KMS-11 (cell line): ENCODE measurements at regions not wholly inside any gene's neighbourhood (a gene's known extent, or its start where the extent isn't known, plus 50 kb on each side); places are given as distances from the start of the nearest gene placed in this dataset.

Experiments used
- H2AFZ ChIP-seq: fragments of 200-600 bp; sonication (generic); 2 replicates; pipeline ENCODE4 v1.6.1; 2016; ENCODE audit warnings: antibody characterized with exemption, mixed run types, low read depth
- H3K27ac ChIP-seq: fragments of 200-600 bp; sonication (generic); 2 replicates; pipeline ENCODE4 v1.6.1; 2016; ENCODE audit warnings: mild to moderate bottlenecking, mixed run types
- H3K27me3 ChIP-seq: fragments of 200-600 bp; sonication (generic); 2 replicates; pipeline ENCODE4 v1.6.1; 2017; ENCODE audit warnings: mild to moderate bottlenecking, low read depth, mixed run types, moderate library complexity; ENCODE audit not compliant: insufficient read depth
- H3K36me3 ChIP-seq: fragments of 200-600 bp; sonication (generic); 2 replicates; pipeline ENCODE4 v1.6.1; 2017; ENCODE audit warnings: mild to moderate bottlenecking, mixed run types; ENCODE audit not compliant: insufficient read depth
- H3K4me1 ChIP-seq: fragments of 200-600 bp; sonication (generic); 2 replicates; pipeline ENCODE4 v1.6.1; 2016; ENCODE audit warnings: mild to moderate bottlenecking, low read depth, mixed run types; ENCODE audit not compliant: poor library complexity, severe bottlenecking
- H3K4me2 ChIP-seq: fragments of 200-600 bp; sonication (generic); 2 replicates; pipeline ENCODE4 v1.7.0; 2016; ENCODE audit warnings: mild to moderate bottlenecking, mixed run types
- H3K4me3 ChIP-seq: fragments of 200-600 bp; sonication (generic); IDR thresholded peaks from 2 replicates; pipeline ENCODE4 v1.6.1; 2017; ENCODE audit warnings: low read depth, low read length, mixed read lengths; ENCODE audit not compliant: insufficient read depth
- H3K79me2 ChIP-seq: fragments of 200-600 bp; sonication (generic); 2 replicates; pipeline ENCODE4 v1.6.1; 2016; ENCODE audit warnings: low read depth, mixed run types; ENCODE audit not compliant: insufficient read depth
- H3K9ac ChIP-seq: fragments of 200-600 bp; sonication (generic); 2 replicates; pipeline ENCODE4 v1.6.1; 2016; ENCODE audit warnings: mild to moderate bottlenecking, mixed run types
- H4K20me1 ChIP-seq: fragments of 200-600 bp; sonication (generic); 2 replicates; pipeline ENCODE4 v1.6.1; 2016; ENCODE audit warnings: mild to moderate bottlenecking, mixed run types; ENCODE audit not compliant: insufficient read depth
- TF ChIP-seq, protein P1 (sequence below): fragments of 200-600 bp; sonication (generic); conservative IDR thresholded peaks from 2 replicates; pipeline ENCODE4 v1.6.1; 2017; ENCODE audit warnings: low read depth, mild to moderate bottlenecking, antibody characterized with exemption, low read length, moderate library complexity, mixed read lengths

DNA sequence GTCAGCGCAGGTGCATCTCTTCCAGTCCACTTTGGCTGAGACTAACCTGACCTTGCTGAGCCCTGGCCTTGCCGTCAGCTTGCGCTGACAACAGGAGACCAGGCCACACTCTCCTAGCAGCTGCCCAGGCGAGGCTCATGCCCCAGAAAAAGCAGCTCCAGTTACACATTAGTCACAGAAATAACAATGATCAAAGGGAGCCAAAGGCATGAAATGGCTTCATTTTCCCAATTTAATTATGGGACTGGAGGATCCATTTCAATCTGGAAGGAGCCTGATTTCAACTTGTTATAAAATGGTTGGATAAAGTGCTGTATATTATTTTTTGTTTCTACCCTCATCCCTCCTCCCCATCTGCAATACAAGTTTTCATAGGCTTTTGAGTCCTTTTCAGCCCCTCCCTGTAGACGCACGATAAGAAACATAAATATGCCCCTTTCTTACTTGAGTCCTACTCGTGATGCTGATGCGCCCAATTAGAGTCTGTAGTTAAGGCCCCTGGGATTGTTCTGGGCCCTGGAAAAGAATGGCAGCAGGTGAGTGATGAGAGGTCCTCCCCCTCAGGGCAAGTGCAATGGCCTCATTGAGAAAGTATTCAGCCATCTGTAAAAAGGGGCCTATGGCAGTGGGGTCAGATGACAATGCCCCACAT, 376.0 kb downstream of the C12orf75 start:
- no peak overlapping the region for H3K4me2 ChIP-seq
- H4K20me1 ChIP-seq, result no peaks in the 10 kb centered on the region
- no peak overlapping the region for H3K4me3 ChIP-seq
- TF ChIP-seq, protein P1, sequence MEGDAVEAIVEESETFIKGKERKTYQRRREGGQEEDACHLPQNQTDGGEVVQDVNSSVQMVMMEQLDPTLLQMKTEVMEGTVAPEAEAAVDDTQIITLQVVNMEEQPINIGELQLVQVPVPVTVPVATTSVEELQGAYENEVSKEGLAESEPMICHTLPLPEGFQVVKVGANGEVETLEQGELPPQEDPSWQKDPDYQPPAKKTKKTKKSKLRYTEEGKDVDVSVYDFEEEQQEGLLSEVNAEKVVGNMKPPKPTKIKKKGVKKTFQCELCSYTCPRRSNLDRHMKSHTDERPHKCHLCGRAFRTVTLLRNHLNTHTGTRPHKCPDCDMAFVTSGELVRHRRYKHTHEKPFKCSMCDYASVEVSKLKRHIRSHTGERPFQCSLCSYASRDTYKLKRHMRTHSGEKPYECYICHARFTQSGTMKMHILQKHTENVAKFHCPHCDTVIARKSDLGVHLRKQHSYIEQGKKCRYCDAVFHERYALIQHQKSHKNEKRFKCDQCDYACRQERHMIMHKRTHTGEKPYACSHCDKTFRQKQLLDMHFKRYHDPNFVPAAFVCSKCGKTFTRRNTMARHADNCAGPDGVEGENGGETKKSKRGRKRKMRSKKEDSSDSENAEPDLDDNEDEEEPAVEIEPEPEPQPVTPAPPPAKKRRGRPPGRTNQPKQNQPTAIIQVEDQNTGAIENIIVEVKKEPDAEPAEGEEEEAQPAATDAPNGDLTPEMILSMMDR, result no peak
- H3K79me2 ChIP-seq, result no peaks in the 10 kb centered on the region
- H3K27me3 ChIP-seq, result no peaks in the 10 kb centered on the region
- H2AFZ ChIP-seq, result no peak overlapping the region
- no peaks in the 10 kb centered on the region for H3K36me3 ChIP-seq
- no peak overlapping the region for H3K27ac ChIP-seq
- H3K9ac ChIP-seq, result no peak overlapping the region
- H3K4me1 ChIP-seq, result no peaks in the 10 kb centered on the region

DNA sequence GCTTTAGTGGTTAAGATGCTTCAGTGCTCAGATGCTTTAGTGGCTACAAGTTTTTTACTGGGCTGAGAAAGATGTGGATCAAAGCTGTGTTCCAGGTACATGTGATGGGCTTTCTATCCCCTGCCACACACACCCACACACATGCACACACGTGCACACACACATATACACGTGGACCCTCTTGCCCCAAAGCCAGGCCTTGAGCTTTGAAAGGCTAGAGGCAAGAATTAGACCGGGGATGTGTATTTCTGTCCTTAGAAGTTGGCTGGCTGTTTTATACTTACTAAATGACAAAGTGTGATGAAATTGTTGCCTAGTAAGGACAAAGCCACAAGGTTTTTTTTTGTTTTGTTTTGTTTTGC, 376.5 kb downstream of the C12orf75 start:
- no peak overlapping the region for H3K9ac ChIP-seq
- no peaks in the 10 kb centered on the region for H3K4me1 ChIP-seq
- TF ChIP-seq, protein P1, result no peak
- no peaks in the 10 kb centered on the region for H3K79me2 ChIP-seq
- H3K27ac ChIP-seq, result no peak overlapping the region
- H3K27me3 ChIP-seq, result no peaks in the 10 kb centered on the region
- H3K4me2 ChIP-seq, result no peak overlapping the region
- no peaks in the 10 kb centered on the region for H3K36me3 ChIP-seq
- no peaks in the 10 kb centered on the region for H4K20me1 ChIP-seq
- H3K4me3 ChIP-seq, result no peak overlapping the region
- no peak overlapping the region for H2AFZ ChIP-seq

DNA sequence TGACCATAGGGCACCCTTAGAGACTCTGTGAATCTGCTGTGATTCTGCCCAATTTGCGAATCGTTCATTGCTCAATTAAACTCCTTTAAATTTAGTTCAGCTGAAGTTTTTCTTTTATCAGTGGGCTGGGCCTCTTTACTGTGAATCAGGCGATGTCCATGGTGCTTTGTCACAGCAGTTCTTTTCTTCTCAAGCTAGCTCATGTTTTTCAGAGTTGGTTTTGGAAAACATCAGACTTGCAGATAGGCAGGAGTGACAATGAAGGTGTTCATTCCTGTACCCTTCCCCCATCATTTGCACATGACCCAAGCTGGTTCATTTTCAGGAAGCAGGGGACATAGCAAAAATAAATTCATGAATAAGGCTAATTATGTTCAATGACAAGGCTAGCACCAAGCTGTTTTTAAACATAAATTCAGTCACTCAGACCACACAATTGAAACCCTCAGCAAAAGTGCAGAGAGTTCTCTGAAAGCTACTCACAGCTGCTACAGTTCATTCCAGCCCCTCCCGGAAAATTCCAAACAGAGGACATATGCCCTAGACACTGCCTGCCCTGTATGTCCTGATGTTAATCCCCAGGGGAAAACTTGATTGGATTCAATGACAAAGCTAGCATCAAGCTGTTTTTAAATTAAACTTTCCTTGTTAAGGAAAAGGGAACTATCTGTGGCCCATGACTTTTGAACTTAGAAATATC, 383.3 kb downstream of the C12orf75 start:
- Histone ChIP-seq H3K36me3 (no peaks in the 10 kb centered on the region), H3K9ac (no peak overlapping the region), H3K4me1 (no peaks in the 10 kb centered on the region), H3K4me3 (no peak overlapping the region), H3K27ac (no peak overlapping the region), H3K4me2 (no peak overlapping the region), H3K79me2 (no peaks in the 10 kb centered on the region), H2AFZ (no peak overlapping the region), H3K27me3 (no peaks in the 10 kb centered on the region), H4K20me1 (no peaks in the 10 kb centered on the region)
- TF ChIP-seq, protein P1, result no peak

DNA sequence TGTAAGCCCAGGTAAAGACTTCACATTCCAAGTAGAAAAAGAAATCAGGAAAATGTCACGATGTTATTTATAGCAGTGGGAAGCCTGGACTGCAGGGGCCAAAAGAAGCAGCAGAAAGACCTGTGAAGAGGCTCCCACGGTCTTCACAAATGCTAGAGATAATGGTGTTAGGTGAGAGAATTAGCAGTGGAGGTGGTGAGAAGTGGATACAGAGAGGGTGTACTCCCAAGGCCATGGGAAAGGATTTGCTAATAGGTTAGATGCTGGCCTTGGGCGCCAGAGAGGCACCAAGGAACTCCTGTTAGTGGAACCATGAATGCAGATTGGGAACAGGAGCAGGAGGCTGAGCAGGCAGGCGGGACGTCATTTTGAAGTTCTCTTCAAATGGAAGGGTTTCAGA, 386.1 kb downstream of the C12orf75 start:
- Histone ChIP-seq H3K27ac (no peak overlapping the region), H3K4me2 (no peak overlapping the region), H3K9ac (no peak overlapping the region), H3K4me1 (peaks cover 17% of the 10 kb centered on the region), H4K20me1 (no peaks in the 10 kb centered on the region), H2AFZ (no peak overlapping the region), H3K36me3 (no peaks in the 10 kb centered on the region), H3K27me3 (no peaks in the 10 kb centered on the region), H3K79me2 (no peaks in the 10 kb centered on the region), H3K4me3 (no peak overlapping the region)
- TF ChIP-seq, protein P1, result no peak
